DOHH2 (cell line): ENCODE measurements at regions not wholly inside any gene's neighbourhood (a gene's known extent, or its start where the extent isn't known, plus 50 kb on each side); places are given as distances from the start of the nearest gene placed in this dataset.

Experiments
- EZH2phosphoT487 ChIP-seq: fragments of 200-600 bp; sonication (generic); IDR thresholded peaks from 2 replicates; pipeline ENCODE4 v1.6.1; 2017; ENCODE audit warnings: borderline replicate concordance, mild to moderate bottlenecking, antibody characterized with exemption, low read length, moderate library complexity, mixed read lengths
- TF ChIP-seq, protein P1 (sequence below): fragments of 200-600 bp; sonication (generic); IDR thresholded peaks from one replicate; pipeline ENCODE4 v1.5.1; 2014; ENCODE audit warnings: antibody characterized with exemption, mild to moderate bottlenecking, low read depth, low read length; ENCODE audit not compliant: poor library complexity, severe bottlenecking

DNA sequence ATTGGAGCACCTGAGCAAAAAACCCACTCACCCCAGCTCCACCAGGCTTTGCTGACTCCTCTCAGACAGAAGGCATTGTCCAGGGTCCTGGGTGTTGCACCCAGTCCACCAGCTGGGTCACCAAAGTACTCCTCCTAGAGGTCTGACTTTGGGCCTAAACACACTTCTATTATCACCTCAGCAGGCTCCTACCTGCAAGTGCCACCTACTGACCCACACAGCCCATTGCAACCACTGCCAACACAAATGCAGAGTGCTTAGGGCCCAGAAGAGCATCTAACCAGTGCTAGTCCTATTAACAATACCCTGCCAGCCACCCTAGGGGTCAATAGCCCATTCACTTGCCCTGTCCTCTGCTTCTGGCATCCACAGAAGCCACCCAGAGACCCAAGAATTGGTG, 178.1 kb downstream of the DDX3Y start:
- TF ChIP-seq, protein P1, sequence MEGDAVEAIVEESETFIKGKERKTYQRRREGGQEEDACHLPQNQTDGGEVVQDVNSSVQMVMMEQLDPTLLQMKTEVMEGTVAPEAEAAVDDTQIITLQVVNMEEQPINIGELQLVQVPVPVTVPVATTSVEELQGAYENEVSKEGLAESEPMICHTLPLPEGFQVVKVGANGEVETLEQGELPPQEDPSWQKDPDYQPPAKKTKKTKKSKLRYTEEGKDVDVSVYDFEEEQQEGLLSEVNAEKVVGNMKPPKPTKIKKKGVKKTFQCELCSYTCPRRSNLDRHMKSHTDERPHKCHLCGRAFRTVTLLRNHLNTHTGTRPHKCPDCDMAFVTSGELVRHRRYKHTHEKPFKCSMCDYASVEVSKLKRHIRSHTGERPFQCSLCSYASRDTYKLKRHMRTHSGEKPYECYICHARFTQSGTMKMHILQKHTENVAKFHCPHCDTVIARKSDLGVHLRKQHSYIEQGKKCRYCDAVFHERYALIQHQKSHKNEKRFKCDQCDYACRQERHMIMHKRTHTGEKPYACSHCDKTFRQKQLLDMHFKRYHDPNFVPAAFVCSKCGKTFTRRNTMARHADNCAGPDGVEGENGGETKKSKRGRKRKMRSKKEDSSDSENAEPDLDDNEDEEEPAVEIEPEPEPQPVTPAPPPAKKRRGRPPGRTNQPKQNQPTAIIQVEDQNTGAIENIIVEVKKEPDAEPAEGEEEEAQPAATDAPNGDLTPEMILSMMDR, result no peak
- TF ChIP-seq EZH2phosphoT487, result no peak
